HG02759 (cell line): ENCODE measurements at regions not wholly inside any gene's neighbourhood (a gene's known extent, or its start where the extent isn't known, plus 50 kb on each side); places are given as distances from the start of the nearest gene placed in this dataset.
"Not testable (repeated sequence)": the region's sequence is repeated elsewhere in the genome, so short reads cannot be mapped to it uniquely, and the experiment has no call there.

Experiments
- ATAC-seq: cut with Tn5 transposase; IDR thresholded peaks from one replicate; pipeline ENCODE4 v1.9.1; 2021; ENCODE audit warnings: mild to moderate bottlenecking, moderate library complexity; ENCODE audit not compliant: unreplicated experiment

DNA sequence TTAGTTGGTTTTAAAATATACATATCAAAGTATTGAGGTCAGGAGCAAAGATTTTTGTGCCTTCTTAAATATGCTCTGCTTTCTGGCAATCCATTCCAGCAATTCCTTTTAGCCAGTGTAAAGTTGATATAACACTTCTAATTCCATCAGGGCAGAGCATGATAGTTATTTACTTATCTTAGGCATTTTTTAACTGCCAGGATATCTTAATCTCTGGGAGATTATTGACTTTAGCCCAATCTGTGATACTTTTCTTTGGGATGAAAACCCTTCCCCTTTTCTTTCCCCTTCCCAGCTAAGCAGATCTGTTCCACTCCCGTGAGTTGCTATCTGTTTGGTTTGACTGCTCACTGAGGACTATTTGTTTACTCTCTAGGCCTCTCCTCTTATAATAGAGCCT is 168.7 kb upstream of the RSPO3 start:
- ATAC-seq = no peak

DNA sequence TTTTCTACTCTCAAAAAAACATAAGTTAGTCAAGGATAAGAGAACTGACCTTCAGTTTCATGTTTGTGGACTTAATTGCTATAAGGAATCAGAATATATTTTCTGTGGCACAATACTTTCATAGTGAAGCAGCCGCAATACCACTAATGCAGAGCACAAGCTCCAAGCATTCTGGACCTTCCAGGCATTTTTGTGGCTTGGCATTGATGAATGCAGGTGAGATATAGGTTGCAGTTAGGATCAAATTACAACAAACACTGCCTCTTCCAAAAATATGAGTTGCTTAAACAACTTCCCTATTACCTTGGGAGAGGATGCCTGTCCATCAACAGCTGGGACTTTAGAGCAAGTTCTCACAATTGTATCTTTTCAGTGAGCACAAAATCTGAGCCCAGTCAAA is 162.8 kb upstream of the RSPO3 start:
- ATAC-seq = no peak

DNA sequence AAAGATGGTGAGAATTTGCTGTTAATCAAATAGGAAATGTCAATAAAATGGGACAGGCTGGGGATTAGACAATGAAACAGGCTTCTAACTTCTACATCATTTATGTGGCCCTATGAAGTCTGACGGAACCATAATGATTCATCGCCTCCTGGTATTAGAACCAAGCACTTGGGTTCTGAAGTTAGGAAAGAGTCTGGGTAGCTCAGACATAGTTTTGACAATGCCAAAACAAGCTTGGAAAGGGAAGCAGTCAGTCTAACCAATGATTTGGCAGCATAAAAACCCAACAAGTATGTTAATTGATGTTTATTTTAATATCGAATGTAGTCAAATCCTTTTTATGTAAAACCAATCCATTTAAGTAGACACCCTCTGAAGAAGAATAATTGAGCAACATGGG is 160.8 kb upstream of the RSPO3 start:
- no peak for ATAC-seq

DNA sequence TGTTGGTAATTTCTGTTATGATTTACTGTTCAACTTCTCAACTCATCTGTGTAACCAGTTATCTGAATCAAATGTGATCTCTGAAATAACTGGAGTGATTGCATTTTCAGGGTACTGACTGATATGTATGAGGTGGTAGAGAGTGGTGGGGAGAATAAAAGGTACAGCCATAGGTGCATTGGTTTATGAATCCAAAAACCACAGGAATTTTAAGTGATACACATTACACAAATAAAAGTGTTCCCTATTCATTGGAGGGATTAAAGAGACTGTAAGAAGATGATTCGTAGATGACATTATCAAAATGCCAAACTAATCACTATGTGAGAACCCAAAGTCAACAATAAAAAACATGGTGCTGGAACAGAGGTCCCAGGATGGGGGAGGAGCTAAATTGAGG is 158.7 kb upstream of the RSPO3 start:
- ATAC-seq = no peak

DNA sequence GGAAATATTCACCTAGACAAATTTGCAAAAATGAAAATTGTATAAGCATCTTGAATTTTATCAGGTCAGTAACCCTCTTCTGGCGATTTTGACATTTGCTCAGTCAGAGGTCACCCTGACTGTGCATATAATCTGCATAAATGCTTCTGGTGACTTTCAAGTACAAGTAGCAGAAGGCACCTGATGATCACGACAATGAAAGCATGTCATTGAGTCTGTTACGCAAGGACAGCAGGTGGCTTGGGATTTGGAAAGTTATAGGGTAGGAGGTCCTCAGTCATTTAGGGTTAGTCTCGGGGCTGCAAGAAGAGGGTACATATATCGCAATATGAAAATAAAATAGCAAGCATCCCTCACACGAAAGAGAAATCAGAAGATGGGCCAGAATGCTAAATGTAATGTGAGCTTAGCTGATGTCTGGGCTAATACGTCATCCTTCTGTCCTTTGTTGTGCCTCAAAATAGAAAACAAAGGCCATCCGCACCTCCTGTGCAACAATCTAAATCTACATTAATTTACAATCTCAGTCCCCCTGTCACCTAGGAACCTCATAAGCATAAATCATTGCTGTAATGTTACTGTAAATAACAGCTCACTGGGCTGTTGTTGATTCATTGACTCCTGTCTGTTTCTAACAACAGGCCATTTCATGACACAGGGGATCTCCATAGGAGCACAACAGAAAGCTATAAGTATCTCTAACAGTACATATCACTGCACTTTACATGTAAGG is 155.2 kb upstream of the RSPO3 start:
- ATAC-seq = no peak

DNA sequence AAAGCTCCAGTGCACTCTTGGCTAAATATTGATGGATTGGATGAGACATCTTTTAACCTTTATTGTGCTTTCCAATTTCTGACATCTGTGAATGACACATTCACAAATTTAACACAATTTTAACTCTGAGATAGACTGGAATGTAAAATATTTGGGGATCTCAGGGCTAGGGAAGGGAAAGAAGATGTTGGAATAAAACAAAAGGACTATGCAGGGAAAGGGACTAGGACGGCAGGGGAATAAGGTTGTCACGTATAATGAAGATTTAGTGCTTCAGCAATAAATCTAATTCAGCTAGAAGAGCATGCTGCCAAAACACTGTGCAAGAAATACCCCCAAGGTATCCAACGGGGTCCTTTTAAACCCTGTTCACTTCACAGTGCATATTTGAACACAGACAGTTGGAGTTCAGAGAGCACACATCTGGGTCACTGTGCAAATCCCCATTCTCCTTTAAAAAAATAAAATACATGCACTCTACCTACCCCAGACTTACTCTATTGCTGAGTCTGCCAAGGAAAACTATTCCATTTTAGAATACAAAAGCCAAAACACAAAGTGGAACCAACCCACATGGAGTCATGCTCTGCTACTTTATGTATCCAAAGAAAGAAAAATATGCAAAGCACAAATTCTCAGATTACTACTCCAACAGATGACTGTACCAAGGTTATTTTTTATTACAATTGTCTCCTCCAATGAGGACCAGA is 151.0 kb upstream of the RSPO3 start:
- ATAC-seq = no peak

DNA sequence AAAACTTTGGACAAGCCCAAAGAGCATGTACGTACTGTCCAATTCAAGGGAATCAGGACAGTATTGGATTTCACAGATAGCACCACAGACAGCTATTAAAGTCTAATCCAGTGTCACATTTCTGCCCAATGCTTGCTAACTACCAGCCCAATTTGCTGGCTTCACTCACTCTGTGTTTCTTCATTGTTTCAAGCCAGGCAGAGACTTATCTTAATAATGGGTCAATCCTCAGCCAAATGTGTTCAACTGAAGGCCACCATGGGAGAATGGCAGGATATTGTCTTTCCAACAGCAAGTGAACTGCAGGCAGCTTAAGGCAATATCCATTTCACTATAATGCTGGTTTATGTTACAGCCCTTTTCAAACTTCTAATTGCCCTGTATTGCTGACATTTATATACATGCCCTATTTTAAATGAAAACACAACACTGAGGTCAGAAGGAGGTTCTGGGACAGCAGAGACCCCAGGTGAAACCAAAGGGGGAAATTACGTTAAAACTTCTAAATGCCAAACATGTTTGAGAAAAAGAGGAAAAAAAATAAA is 142.1 kb upstream of the RSPO3 start:
- ATAC-seq = no peak

DNA sequence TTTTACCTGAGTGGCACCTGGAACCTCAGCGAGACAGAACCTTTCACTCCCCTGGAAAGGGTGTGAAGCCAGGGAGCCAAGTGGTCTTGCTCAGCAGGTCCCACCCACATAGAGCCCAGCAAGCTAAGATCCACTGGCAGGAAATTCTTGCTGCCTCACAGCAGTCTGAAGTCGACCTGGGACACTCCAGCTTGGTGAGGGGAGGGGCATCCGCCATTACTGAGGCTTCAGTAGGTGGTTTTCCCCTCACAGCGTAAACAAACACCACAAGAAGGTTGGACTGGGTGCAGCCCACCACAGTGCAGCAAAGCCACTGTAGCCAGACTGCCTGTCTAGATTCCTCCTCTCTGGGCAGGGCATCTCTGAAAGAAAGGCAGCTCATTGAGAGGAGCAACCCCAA is 134.7 kb upstream of the RSPO3 start:
- no peak for ATAC-seq

DNA sequence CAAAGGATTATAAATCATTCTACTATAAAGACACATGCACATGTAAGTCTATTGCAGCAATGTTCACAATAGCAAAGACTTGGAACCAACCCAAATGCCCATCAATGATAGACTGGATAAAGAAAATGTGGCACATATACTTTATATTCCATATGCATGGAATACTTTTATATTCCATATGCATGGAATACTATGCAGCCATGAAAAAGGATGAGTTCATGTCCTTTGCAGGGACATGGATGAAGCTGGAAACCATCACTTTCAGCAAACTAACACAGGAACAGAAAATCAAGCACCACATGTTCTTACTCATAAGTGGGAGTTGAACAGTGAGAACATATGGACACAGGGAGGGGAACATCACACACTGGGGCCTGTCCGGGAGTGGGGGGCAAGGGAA is 130.3 kb upstream of the RSPO3 start:
- ATAC-seq = not testable (repeated sequence)

DNA sequence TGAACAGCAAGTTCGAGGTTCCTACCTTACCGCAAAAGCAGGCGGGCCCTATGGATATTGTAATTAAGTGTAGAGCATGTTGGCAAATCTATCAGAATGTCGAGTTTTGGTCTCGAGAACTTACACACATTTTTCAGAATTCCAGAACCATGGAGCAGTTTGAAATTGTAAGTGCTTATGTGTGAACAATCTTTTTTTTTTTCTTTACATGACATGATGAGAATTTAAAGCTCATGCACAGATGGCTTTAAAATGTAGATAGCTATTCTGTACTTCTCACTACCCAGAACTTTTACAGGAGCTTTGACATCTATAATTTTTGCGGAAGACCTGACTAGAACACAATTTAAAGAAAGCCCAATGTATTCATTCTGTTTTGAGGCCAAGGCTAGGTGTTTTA is 117.8 kb upstream of the RSPO3 start:
- no peak for ATAC-seq

DNA sequence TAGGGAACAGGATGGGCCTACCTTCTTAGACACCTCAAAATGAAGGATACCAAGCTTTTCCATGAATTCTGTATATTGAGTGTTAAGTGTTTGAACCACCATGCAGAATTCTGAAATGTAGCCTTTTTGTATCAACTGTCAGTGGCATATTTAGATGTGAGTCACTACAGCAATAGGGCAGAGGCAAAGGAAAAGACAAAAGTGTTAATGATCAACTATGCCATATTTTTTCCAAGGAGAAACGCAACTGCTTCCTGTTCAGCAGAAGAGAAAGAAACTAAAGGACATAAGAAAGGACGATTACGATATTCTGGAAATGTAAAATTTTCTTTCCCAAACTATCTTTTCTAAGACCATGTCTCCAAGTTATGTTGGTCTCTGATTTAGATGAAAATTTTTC is 104.6 kb upstream of the RSPO3 start:
- no peak for ATAC-seq

DNA sequence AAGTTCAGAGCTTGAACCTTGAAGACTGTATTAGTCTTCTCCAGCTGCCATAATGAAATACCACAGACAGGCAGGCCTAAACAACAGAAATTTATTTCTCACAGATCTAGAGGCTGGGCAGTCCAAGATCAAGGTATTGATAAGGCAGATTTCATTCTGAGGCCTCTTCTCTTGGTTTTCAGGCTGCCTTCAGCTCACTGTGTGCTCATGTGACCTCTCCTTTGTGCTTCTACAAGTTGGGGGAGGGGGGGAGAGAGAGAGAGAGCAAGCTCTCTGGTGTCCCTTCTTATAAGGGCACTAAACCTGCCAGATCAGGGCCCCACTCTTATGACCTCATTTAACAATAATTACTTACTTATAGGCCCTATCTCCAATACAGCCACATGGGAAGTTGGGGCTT is 102.6 kb upstream of the RSPO3 start:
- no peak for ATAC-seq

DNA sequence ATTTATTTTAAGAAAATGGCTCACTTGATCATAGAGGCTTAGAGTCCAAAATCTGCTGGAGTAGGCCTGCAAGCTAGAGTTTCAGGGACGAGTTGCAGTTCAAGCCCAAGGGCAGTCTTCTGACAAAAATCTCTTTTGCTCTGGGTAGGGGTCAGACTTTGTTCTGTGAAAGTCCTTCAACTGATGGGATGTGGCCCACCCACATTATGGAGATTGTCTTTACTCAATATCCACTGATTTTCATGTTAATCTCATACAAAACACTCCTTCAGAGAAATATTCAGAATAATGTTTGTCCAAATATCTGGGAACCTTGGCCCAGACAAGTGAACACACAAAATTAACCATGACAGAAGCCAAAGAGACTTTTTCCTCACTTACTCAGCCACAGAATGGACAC is 98.6 kb upstream of the RSPO3 start:
- ATAC-seq = no peak

DNA sequence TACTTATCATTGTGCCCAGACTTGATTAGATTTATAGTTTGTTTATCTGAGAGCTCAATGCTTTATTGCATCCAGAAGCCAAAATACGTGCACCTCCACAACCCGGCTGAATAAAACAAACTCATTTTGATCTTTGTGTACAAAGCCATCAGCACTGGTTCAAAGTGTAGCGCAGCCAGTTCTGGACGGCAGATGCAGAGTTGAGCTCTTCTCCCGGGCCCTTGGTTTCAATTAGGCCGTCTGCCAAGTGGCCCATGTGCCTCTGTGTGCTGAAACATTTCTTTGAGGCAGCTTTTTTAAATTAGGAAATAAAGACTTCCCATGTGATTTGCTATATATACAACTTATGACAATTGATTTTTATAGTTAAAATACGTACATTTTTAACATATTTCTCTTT is 96.2 kb upstream of the RSPO3 start:
- ATAC-seq = no peak

DNA sequence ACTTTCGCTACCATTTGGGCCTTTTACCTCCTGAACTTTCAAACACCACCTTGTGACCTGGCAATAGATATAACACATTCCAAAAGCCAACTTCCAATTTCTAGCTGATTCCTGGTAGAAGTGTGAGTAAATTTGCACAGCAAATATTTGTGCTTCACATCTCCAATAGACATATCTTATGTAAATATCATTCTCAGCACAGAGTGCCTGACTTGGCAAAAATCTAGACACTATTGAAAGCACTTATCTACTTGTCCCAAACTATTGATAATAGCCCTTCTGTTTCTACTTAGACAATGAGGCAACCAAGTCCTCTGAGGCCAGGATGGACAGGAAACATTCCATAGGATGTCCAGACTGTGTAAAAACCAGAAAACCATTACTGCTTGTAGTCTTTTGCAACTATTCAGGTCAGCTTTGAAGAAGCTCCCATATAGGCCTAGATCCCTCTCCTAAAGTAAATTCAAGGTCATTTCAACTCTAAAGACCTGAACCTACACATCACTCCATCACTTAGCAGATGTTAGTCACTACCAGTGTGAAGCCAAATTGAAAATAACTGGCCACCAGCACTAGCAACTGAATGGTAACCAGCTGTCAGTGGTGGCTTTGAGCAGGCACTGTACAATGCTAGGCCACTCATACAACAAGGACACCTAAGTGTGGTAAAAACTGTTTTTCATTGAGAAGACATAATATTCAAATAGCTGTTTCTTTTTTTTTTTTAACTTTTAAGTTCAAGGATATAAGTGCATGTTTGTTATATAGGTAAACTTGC is 95.3 kb upstream of the RSPO3 start:
- no peak for ATAC-seq

DNA sequence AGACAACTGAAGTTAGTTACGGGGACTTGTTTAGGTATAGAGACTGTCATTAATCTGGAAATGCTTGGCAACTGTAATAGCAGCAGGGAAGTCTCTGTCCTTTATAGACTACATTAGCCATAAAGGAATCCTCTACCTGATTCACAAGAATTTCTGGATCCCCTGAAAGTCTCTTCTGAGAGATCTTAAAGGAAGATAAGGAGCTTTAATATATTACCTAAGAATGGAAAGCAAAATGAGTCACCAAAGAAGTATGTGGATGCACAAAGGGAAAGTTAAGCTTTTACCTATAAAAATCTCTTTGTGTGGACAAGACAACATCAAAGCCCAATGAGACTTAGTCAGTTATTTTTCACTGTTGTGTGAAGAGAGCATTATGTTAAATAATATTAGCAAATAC is 92.2 kb upstream of the RSPO3 start:
- no peak for ATAC-seq

DNA sequence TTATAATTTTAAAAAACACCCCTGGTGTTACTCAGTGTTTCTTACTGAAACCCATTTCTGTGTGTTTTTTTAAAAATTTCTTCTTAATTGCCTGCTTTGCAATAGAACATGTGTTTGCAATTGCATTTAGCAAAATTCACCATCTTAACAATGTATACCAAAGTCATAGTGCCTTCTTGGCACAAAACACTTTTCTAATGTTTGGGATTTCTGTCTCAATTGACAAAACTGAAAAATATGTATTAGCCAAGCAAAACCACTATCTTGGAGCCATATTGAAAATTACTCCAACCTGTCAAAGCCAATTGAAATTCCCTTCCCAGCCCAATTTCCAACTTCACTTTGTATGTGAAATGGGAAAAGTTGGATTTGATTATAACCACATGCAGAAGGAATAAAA is 88.4 kb upstream of the RSPO3 start:
- ATAC-seq = no peak

DNA sequence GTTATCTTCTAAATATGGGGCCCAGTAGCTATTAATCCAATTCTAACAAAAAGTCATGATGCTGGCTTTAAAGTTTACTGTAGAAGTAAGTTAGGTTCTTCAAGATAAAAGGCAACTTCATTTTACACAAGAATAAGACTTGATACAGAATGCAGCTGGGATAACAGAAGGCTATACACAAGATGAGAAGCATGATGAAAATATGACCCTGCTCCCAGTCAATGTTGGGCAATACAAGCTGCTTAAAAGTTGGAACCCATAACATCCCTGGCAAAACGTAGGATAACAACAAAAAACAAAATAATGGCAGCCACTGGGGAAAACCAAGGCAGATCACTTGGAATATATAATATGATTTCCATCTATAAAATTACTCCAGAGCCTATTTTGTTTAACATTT is 87.6 kb upstream of the RSPO3 start:
- ATAC-seq = no peak

DNA sequence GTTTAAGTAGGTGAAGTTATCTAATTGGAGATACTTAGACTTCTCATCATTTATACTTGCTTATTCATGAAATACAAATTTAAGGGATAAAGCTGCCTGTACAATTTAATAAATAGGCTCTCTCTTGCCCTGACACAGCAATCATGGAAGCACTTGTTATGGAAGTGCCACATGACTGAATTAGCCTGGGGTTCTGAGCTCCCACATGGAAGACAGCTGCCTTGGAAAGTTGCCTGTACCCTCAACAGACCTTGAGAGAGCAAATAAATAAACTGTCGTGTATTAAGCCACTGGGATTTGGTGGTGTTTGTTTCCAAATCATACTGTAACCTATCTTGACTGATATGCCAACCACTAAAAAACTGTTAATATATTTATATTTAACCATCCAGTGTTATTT is 87.0 kb upstream of the RSPO3 start:
- no peak for ATAC-seq

DNA sequence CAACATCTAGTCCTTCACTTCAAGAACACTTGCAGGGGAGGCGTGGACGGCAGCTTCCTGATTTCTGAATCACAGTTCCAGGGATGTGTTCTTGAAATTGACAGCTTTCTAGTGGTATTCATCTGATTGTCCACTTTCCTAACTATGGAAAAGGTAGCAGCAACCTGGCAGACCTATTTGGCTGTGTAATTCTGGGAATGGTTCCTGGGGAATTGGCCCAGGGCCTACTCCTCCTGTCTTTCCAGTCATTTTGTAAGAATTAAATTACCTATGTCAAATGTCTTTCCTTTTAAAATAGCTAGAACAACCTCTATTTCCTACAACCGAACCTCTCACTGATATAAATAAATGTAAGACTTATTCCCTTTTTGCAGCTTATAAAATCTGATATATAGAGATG is 85.5 kb upstream of the RSPO3 start:
- no peak for ATAC-seq

DNA sequence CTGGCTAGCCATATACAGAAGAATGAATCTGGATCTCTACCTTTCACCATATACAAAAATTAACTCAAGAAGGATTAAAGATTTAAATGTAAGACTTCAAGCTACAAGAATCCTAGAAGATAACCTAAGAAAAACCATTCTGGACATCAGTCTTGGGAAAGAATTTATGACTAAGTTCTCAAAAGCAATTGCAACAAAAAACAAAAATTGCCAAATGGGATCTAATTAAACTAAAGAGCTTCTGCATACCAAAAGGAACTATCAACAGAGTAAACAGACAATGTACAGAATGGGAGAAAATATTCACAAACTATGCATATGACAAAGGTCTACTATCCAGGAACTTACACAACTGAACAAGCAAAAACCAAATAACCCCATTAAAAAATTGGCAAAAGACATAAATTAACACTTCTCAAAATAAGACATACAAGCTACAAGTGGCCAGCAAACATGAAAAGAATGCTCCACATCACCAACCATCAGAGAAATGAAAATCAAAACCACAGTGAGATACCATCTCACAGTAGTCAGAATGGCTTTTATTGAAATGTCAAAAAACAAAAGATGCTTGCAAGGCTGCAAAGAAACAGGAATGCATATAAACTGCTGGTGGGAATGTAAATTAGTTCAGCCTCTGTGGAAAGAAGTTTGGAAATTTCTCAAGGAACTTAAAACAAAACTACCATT is 66.8 kb upstream of the RSPO3 start:
- no peak for ATAC-seq
